Ectodermal cell (in vitro differentiated cells): ENCODE measurements at regions not wholly inside any gene's neighbourhood (a gene's known extent, or its start where the extent isn't known, plus 50 kb on each side); places are given as distances from the start of the nearest gene placed in this dataset.

ENCODE experiments used
- H3K27ac ChIP-seq: 2 replicates; pipeline ENCODE4 v1.7.0; 2013; ENCODE audit warnings: mild to moderate bottlenecking, low read depth, low read length; ENCODE audit not compliant: insufficient read depth, poor library complexity, severe bottlenecking
- H3K27me3 ChIP-seq: 2 replicates; pipeline ENCODE4 v1.7.0; 2013; ENCODE audit warnings: mild to moderate bottlenecking, low read length; ENCODE audit not compliant: insufficient read depth, control insufficient read depth, poor library complexity, severe bottlenecking
- H3K36me3 ChIP-seq: one replicate; pipeline ENCODE4 v1.7.0; 2013; ENCODE audit warnings: low read length; ENCODE audit not compliant: control insufficient read depth, insufficient read depth
- H3K4me1 ChIP-seq: one replicate; pipeline ENCODE4 v1.7.0; 2013; ENCODE audit warnings: low read length; ENCODE audit not compliant: control insufficient read depth, insufficient read depth
- H3K4me3 ChIP-seq: 2 replicates; pipeline ENCODE4 v1.7.0; 2013; ENCODE audit warnings: low read depth, low read length, control low read depth; ENCODE audit not compliant: insufficient read depth
- H3K9me3 ChIP-seq: 2 replicates; pipeline ENCODE4 v1.7.0; 2013; ENCODE audit warnings: mild to moderate bottlenecking, low read length, moderate library complexity; ENCODE audit not compliant: control insufficient read depth
- WGBS, 2 experiments: methylation state at CpG; one replicate each; pipeline ENCODE4 v1.1.7; 2013; ENCODE audit warnings: missing lambda C conversion rate in 2 of 2; 5-methylcytosine and 5-hydroxymethylcytosine counted together

- H3K36me3 ChIP-seq = no peaks in the 10 kb centered on the region
- no peak overlapping the region for H3K4me3 ChIP-seq
- no peaks in the 10 kb centered on the region for H3K27me3 ChIP-seq
- no peak overlapping the region for H3K27ac ChIP-seq
- WGBS, 2 experiments = 85 to 87% methylated on average over 1 of the region's 1 CpG
- no peaks in the 10 kb centered on the region for H3K4me1 ChIP-seq
- H3K9me3 ChIP-seq = no peaks in the 10 kb centered on the region
These were observed 74.8 kb downstream of the SLIT2 start for GRCh38 chr4:20326460-20326859.

- no peaks in the 10 kb centered on the region for H3K36me3 ChIP-seq
- no peaks in the 10 kb centered on the region for H3K9me3 ChIP-seq
- no peak overlapping the region for H3K4me3 ChIP-seq
- no peak overlapping the region for H3K27ac ChIP-seq
- no peaks in the 10 kb centered on the region for H3K4me1 ChIP-seq
- H3K27me3 ChIP-seq = no peaks in the 10 kb centered on the region
- no CpG with 5 or more reads among the region's 2 CpGs for WGBS, 2 experiments
These were observed 75.3 kb downstream of the SLIT2 start for GRCh38 chr4:20326977-20327376.

- H3K27me3 ChIP-seq = no peaks in the 10 kb centered on the region
- H3K4me3 ChIP-seq = no peak overlapping the region
- 95% methylated on average over 2 of the region's 2 CpGs for WGBS, 2 experiments
These were observed 76.1 kb downstream of the SLIT2 start for GRCh38 chr4:20327808-20328207.

GRCh38 chr4:20331642-20332041, 79.9 kb downstream of the SLIT2 start:
- Histone ChIP-seq H3K27ac (no peak overlapping the region), H3K4me3 (no peak overlapping the region), H3K36me3 (no peaks in the 10 kb centered on the region), H3K9me3 (no peaks in the 10 kb centered on the region), H3K4me1 (peaks cover 7% of the 10 kb centered on the region), H3K27me3 (no peaks in the 10 kb centered on the region)
- WGBS, 2 experiments = 83 to 100% methylated on average over 1 of the region's 1 CpG

More at GRCh38 chr4:20327808-20328207, 76.1 kb downstream of the SLIT2 start:
- H3K36me3 ChIP-seq = no peaks in the 10 kb centered on the region
- H3K9me3 ChIP-seq = no peaks in the 10 kb centered on the region
- no peak overlapping the region for H3K27ac ChIP-seq
- H3K4me1 ChIP-seq = peaks cover under 1% of the 10 kb centered on the region

GRCh38 chr4:20333141-20333715, 81.5 kb downstream of the SLIT2 start:
- 67 to 78% methylated on average over 2 to 3 of the region's 3 CpGs for WGBS, 2 experiments
- Histone ChIP-seq H3K4me1 (peaks cover 7% of the 10 kb centered on the region), H3K27ac (no peak overlapping the region), H3K4me3 (no peak overlapping the region), H3K27me3 (no peaks in the 10 kb centered on the region), H3K36me3 (no peaks in the 10 kb centered on the region), H3K9me3 (no peaks in the 10 kb centered on the region)

- H3K27me3 ChIP-seq = no peaks in the 10 kb centered on the region
- no peak overlapping the region for H3K27ac ChIP-seq
- H3K36me3 ChIP-seq = no peaks in the 10 kb centered on the region
- no peaks in the 10 kb centered on the region for H3K9me3 ChIP-seq
- peaks cover 7% of the 10 kb centered on the region for H3K4me1 ChIP-seq
- H3K4me3 ChIP-seq = no peak overlapping the region
- 38 to 43% methylated on average over 1 of the region's 1 CpG for WGBS, 2 experiments
These were observed 85.6 kb downstream of the SLIT2 start for GRCh38 chr4:20337261-20337664.

- Histone ChIP-seq H3K9me3 (no peaks in the 10 kb centered on the region), H3K27me3 (no peaks in the 10 kb centered on the region), H3K4me3 (no peak overlapping the region), H3K4me1 (no peaks in the 10 kb centered on the region), H3K36me3 (no peaks in the 10 kb centered on the region), H3K27ac (no peak overlapping the region)
- 86 to 100% methylated on average over 2 of the region's 2 CpGs for WGBS, 2 experiments
These were observed 87.1 kb downstream of the SLIT2 start for GRCh38 chr4:20338841-20339240.

GRCh38 chr4:20341134-20341738, 89.5 kb downstream of the SLIT2 start:
- Histone ChIP-seq H3K27ac (no peak overlapping the region), H3K4me1 (no peaks in the 10 kb centered on the region), H3K27me3 (no peaks in the 10 kb centered on the region), H3K9me3 (no peaks in the 10 kb centered on the region), H3K4me3 (no peak overlapping the region), H3K36me3 (no peaks in the 10 kb centered on the region)
- 81 to 86% methylated on average over 4 to 5 of the region's 5 CpGs for WGBS, 2 experiments

- Histone ChIP-seq H3K4me1 (no peaks in the 10 kb centered on the region), H3K27ac (no peak overlapping the region), H3K27me3 (no peaks in the 10 kb centered on the region), H3K9me3 (no peaks in the 10 kb centered on the region), H3K4me3 (no peak overlapping the region), H3K36me3 (no peaks in the 10 kb centered on the region)
- WGBS, 2 experiments = 95 to 98% methylated on average over 2 of the region's 2 CpGs
These were observed 95.8 kb downstream of the SLIT2 start for GRCh38 chr4:20347531-20347930.

GRCh38 chr4:20348411-20348810, 96.7 kb downstream of the SLIT2 start:
- 91 to 95% methylated on average over 6 of the region's 6 CpGs for WGBS, 2 experiments
- H3K4me3 ChIP-seq = no peak overlapping the region

More at GRCh38 chr4:20348411-20348810, 96.7 kb downstream of the SLIT2 start:
- no peaks in the 10 kb centered on the region for H3K27me3 ChIP-seq
- no peaks in the 10 kb centered on the region for H3K36me3 ChIP-seq
- H3K9me3 ChIP-seq = no peaks in the 10 kb centered on the region
- no peaks in the 10 kb centered on the region for H3K4me1 ChIP-seq
- H3K27ac ChIP-seq = no peak overlapping the region
